K562 (cell line): ENCODE measurements at regions not wholly inside any gene's neighbourhood (a gene's known extent, or its start where the extent isn't known, plus 50 kb on each side); places are given as distances from the start of the nearest gene placed in this dataset.

Experiments
- ATAC-seq: fragments of 200-7000 bp; cut with Tn5 transposase; 3 replicates; pipeline ENCODE4 v1.9.1; 2020; ENCODE audit warnings: moderate library complexity
- BruUV-seq: library from RNA; stranded (reverse); fragments of 400-500 nt; replicated peaks from 2 replicates; lab custom pipeline; 2021; lab: Mats Ljungman, UMichigan
- CTCF ChIA-PET: fragments of 300-600 bp; formaldehyde crosslinking; extraction: SDS; loops from one replicate; lab custom pipeline; 2021; ENCODE audit warnings: low intra/inter-chr PET ratio; lab: Yijun Ruan, JAX
- POLR2A ChIA-PET: fragments of 300-600, 350-650 bp; sonication (Branson Sonifier 250); formaldehyde crosslinking; extraction: SDS; loops from one replicate; lab custom pipeline; 2021; ENCODE audit warnings: antibody characterized with exemption, inconsistent platforms; lab: Yijun Ruan, JAX
- DNase-seq, 4 experiments: peaks; one replicate each; pipeline versions ENCODE4 v3.0.0 to v3.0.0-alpha.2; 2011 to 2018; ENCODE audit warnings: low spot score in 3 of 4, mixed read lengths in 3 of 4; ENCODE audit errors: extremely low read depth in 1 of 4
- FAIRE-seq: peaks from 2 replicates; lab custom pipeline; 2011; peaks lifted over from hg19 to GRCh38; lab: Jason Lieb, UNC
- H2AFZ ChIP-seq: 2 replicates; pipeline ENCODE4 v1.6.0; 2011; ENCODE audit warnings: low read depth, low read length, control low read depth, inconsistent platforms
- H3K27ac ChIP-seq: fragments of 200-600 bp; 3 replicates; pipeline ENCODE4 v1.8.0; 2011; ENCODE audit warnings: low read depth, mild to moderate bottlenecking, control low read depth, inconsistent platforms, low read length, moderate library complexity, mixed read lengths; ENCODE audit errors: extremely low read depth
- H3K27me3 ChIP-seq, 2 experiments: fragments of 300-600 bp in 1 of 2; 2 replicates in 1 of 2; 3 replicates in 1 of 2; pipeline versions ENCODE4 v1.6.0 to v1.8.0; 2011; ENCODE audit warnings: inconsistent platforms in 2 of 2, low read length in 2 of 2, mild to moderate bottlenecking in 1 of 2, mixed read lengths in 1 of 2, moderate library complexity in 1 of 2; ENCODE audit not compliant: control insufficient read depth in 2 of 2, insufficient read depth in 2 of 2
- H3K36me3 ChIP-seq: fragments of 300-600 bp; 3 replicates; pipeline ENCODE4 v1.8.0; 2011; ENCODE audit warnings: mild to moderate bottlenecking, low read length, inconsistent platforms; ENCODE audit not compliant: control insufficient read depth, insufficient read depth
- H3K4me1 ChIP-seq, 2 experiments: fragments of 200-600 bp in 1 of 2; replicated peaks in 1 of 2; 2 replicates in 1 of 2; 3 replicates in 1 of 2; pipeline versions ENCODE4 v1.5.1 to v1.8.0; 2011; ENCODE audit warnings: inconsistent platforms in 2 of 2, low read length in 2 of 2, mild to moderate bottlenecking in 1 of 2, mixed read lengths in 1 of 2, moderate library complexity in 1 of 2; ENCODE audit not compliant: control insufficient read depth in 2 of 2, insufficient read depth in 2 of 2
- H3K4me2 ChIP-seq: 2 replicates; pipeline ENCODE4 v1.6.1; 2011; ENCODE audit warnings: low read length, control low read depth, inconsistent platforms, mixed read lengths; ENCODE audit not compliant: insufficient read depth
- H3K4me3 ChIP-seq: fragments of 200-600 bp; sonication (generic), shearing (Covaris generic); 2 replicates; pipeline ENCODE4 v1.5.1; 2016; ENCODE audit warnings: control low read depth, inconsistent platforms
- H3K79me2 ChIP-seq: fragments of 200-600 bp; 3 replicates; pipeline ENCODE4 v1.8.0; 2011; ENCODE audit warnings: low read length, inconsistent platforms; ENCODE audit not compliant: control insufficient read depth, insufficient read depth
- H3K9ac ChIP-seq, 2 experiments: 2 replicates each; pipeline versions ENCODE4 v1.6.0 to v1.6.1; 2011; ENCODE audit warnings: low read depth in 2 of 2, low read length in 2 of 2, control low read depth in 1 of 2, inconsistent platforms in 1 of 2, mild to moderate bottlenecking in 1 of 2, mixed read lengths in 1 of 2; ENCODE audit not compliant: insufficient read depth in 1 of 2
- H3K9me1 ChIP-seq: one replicate; pipeline ENCODE4 v1.6.0; 2011; ENCODE audit warnings: inconsistent platforms, mild to moderate bottlenecking, low read length, moderate library complexity; ENCODE audit not compliant: control insufficient read depth, insufficient read depth
- H3K9me3 ChIP-seq: replicated peaks from 2 replicates; pipeline ENCODE4 v1.5.1; 2011; ENCODE audit warnings: low read depth, low read length, inconsistent platforms; ENCODE audit not compliant: control insufficient read depth, insufficient read depth
- H4K20me1 ChIP-seq: replicated peaks from 2 replicates; pipeline ENCODE4 v1.6.1; 2011; ENCODE audit warnings: low read length, inconsistent platforms, mixed read lengths; ENCODE audit not compliant: control insufficient read depth, insufficient read depth
- DPF2 ChIP-seq: fragments of 450-650 bp; IDR thresholded peaks from 2 replicates; pipeline ENCODE4 v1.6.1; 2016
- EWSR1 ChIP-seq: fragments of 450-650 bp; IDR thresholded peaks from 2 replicates; pipeline ENCODE4 v1.6.1; 2018; ENCODE audit warnings: borderline replicate concordance, mild to moderate bottlenecking, low read depth, moderate library complexity; ENCODE audit not compliant: partially characterized antibody
- HLTF ChIP-seq: fragments of 450-650 bp; IDR thresholded peaks from 2 replicates; pipeline ENCODE4 v1.6.1; 2016
- ZNF197 ChIP-seq: fragments of 200-800 bp; sonication (Bioruptor generic); IDR thresholded peaks from 2 replicates; pipeline ENCODE4 v1.6.1; 2016; ENCODE audit warnings: low read depth, missing genetic modification characterization, missing compliant biosample characterization
- WGBS: fragments of 100-300 bp; shearing (Covaris generic); methylation state at CpG from one replicate; pipeline ENCODE4 v1.1.6; 2016; ENCODE audit warnings: low coverage, mixed read lengths; ENCODE audit not compliant: insufficient coverage; ENCODE audit errors: missing lambda C conversion rate; 5-methylcytosine and 5-hydroxymethylcytosine counted together
- in situ Hi-C: fragments of 300-500 bp; cut with MboI; formaldehyde crosslinking; loops from 4 replicates; pipeline ENCODE4 v1.15.0; 2018; ENCODE audit warnings: inconsistent platforms, mixed read lengths
- intact Hi-C: fragments of 100-400 bp; cut with micrococcal nuclease; formaldehyde crosslinking; loops from 2 replicates; pipeline ENCODE4 v1.14.2; 2022
- TF ChIP-seq, protein P1 (sequence below): fragments of 200-800 bp; sonication (Bioruptor generic); IDR thresholded peaks from 2 replicates; pipeline ENCODE4 v1.6.1; 2016; ENCODE audit warnings: missing genetic modification characterization, missing compliant biosample characterization
- TF ChIP-seq, protein P2 (sequence below): fragments of 250-450 bp; sonication (Bioruptor Pico); IDR thresholded peaks from 2 replicates; pipeline ENCODE4 v1.5.0; 2021; ENCODE audit warnings: mild to moderate bottlenecking, borderline replicate concordance
- TF ChIP-seq, protein P3 (sequence below): IDR thresholded peaks from 3 replicates; pipeline ENCODE4 v1.6.1; 2011; ENCODE audit warnings: borderline replicate concordance, mild to moderate bottlenecking, moderate library complexity; ENCODE audit not compliant: insufficient read length; ENCODE audit errors: extremely low read depth

DNA sequence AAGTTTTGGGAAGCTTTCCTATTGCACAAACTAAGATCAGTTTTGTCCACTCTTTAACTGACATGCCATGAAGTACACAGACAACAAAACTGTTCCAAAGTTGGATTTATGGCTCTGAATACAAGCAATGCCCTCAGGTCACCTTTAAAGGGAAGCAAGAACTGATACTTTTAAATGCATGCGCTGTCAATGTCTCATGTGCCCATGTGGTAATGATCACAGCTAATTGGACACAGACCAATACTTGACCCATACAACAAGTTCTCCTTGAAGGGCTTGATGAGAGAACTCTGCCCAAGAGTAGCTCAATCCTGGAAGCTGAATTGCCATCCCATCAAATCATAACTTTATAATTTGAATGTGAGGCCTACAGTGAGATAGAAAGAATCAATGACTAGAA lies 624.9 kb downstream of the ETS1 start (continued):
- TF ChIP-seq, protein P1, sequence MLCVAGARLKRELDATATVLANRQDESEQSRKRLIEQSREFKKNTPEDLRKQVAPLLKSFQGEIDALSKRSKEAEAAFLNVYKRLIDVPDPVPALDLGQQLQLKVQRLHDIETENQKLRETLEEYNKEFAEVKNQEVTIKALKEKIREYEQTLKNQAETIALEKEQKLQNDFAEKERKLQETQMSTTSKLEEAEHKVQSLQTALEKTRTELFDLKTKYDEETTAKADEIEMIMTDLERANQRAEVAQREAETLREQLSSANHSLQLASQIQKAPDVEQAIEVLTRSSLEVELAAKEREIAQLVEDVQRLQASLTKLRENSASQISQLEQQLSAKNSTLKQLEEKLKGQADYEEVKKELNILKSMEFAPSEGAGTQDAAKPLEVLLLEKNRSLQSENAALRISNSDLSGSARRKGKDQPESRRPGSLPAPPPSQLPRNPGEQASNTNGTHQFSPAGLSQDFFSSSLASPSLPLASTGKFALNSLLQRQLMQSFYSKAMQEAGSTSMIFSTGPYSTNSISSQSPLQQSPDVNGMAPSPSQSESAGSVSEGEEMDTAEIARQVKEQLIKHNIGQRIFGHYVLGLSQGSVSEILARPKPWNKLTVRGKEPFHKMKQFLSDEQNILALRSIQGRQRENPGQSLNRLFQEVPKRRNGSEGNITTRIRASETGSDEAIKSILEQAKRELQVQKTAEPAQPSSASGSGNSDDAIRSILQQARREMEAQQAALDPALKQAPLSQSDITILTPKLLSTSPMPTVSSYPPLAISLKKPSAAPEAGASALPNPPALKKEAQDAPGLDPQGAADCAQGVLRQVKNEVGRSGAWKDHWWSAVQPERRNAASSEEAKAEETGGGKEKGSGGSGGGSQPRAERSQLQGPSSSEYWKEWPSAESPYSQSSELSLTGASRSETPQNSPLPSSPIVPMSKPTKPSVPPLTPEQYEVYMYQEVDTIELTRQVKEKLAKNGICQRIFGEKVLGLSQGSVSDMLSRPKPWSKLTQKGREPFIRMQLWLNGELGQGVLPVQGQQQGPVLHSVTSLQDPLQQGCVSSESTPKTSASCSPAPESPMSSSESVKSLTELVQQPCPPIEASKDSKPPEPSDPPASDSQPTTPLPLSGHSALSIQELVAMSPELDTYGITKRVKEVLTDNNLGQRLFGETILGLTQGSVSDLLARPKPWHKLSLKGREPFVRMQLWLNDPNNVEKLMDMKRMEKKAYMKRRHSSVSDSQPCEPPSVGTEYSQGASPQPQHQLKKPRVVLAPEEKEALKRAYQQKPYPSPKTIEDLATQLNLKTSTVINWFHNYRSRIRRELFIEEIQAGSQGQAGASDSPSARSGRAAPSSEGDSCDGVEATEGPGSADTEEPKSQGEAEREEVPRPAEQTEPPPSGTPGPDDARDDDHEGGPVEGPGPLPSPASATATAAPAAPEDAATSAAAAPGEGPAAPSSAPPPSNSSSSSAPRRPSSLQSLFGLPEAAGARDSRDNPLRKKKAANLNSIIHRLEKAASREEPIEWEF (CRISPR knock-in tag), result no peak

DNA sequence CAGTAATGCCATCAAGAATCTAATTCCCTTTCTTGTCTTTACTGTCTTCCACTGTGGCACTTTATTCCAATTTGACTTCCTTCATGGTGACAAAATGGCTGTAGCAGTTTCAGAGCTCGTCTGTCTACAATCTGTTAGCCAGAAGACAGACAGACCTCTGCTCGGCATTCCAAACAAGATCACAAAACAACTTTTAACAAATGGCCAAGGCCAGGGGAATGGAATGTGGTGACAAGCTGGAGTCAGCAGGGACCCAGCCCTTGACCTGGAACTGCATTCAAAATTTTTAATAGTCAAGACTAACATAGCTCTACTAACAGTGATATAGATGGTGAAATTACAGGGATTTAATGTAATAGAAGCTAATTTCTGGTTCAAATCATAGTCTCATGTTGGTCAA lies 637.2 kb downstream of the ETS1 start:
- 0% methylated on average over 2 of the region's 2 CpGs for WGBS
- no peaks in the 10 kb centered on the region; the same call in 1 of the 2 replicates for H3K9me3 ChIP-seq
- POLR2A ChIA-PET, result no interaction called here

More for the DNA sequence above, 637.2 kb downstream of the ETS1 start:
- TF ChIP-seq EWSR1, result no peak
- no peak for TF ChIP-seq ZNF197
- no peak for TF ChIP-seq DPF2
- TF ChIP-seq, protein P2, sequence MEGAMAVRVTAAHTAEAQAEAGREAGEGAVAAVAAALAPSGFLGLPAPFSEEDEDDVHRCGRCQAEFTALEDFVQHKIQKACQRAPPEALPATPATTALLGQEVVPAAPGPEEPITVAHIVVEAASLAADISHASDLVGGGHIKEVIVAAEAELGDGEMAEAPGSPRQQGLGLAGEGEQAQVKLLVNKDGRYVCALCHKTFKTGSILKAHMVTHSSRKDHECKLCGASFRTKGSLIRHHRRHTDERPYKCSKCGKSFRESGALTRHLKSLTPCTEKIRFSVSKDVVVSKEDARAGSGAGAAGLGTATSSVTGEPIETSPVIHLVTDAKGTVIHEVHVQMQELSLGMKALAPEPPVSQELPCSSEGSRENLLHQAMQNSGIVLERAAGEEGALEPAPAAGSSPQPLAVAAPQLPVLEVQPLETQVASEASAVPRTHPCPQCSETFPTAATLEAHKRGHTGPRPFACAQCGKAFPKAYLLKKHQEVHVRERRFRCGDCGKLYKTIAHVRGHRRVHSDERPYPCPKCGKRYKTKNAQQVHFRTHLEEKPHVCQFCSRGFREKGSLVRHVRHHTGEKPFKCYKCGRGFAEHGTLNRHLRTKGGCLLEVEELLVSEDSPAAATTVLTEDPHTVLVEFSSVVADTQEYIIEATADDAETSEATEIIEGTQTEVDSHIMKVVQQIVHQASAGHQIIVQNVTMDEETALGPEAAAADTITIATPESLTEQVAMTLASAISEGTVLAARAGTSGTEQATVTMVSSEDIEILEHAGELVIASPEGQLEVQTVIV (CRISPR knock-in tag), result no peak
- TF ChIP-seq, protein P3, sequence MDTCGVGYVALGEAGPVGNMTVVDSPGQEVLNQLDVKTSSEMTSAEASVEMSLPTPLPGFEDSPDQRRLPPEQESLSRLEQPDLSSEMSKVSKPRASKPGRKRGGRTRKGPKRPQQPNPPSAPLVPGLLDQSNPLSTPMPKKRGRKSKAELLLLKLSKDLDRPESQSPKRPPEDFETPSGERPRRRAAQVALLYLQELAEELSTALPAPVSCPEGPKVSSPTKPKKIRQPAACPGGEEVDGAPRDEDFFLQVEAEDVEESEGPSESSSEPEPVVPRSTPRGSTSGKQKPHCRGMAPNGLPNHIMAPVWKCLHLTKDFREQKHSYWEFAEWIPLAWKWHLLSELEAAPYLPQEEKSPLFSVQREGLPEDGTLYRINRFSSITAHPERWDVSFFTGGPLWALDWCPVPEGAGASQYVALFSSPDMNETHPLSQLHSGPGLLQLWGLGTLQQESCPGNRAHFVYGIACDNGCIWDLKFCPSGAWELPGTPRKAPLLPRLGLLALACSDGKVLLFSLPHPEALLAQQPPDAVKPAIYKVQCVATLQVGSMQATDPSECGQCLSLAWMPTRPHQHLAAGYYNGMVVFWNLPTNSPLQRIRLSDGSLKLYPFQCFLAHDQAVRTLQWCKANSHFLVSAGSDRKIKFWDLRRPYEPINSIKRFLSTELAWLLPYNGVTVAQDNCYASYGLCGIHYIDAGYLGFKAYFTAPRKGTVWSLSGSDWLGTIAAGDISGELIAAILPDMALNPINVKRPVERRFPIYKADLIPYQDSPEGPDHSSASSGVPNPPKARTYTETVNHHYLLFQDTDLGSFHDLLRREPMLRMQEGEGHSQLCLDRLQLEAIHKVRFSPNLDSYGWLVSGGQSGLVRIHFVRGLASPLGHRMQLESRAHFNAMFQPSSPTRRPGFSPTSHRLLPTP, result no peak
- no peak for TF ChIP-seq HLTF
- H3K4me2 ChIP-seq, result no peak overlapping the region
- H3K4me1 ChIP-seq, result no peaks in the 10 kb centered on the region
- ATAC-seq (no peak), FAIRE-seq (no peak), DNase-seq (no peak)
- no peaks in the 10 kb centered on the region for H3K79me2 ChIP-seq
- no peak overlapping the region for H3K4me3 ChIP-seq
- H3K36me3 ChIP-seq, result no peaks in the 10 kb centered on the region
- H4K20me1 ChIP-seq, result no peaks in the 10 kb centered on the region
- H2AFZ ChIP-seq, result no peak overlapping the region
- in situ Hi-C loops (no loop called here), intact Hi-C loops (no loop called here)
- BruUV-seq, result no TSS peak
- CTCF ChIA-PET, result no interaction called here
- no peaks in the 10 kb centered on the region for H3K9me1 ChIP-seq
- H3K27me3 ChIP-seq, result no peaks in the 10 kb centered on the region
- H3K27ac ChIP-seq, result no peak overlapping the region
- H3K9ac ChIP-seq, result no peak overlapping the region
